NCI-H69 (cell line): ENCODE measurements at regions not wholly inside any gene's neighbourhood (a gene's known extent, or its start where the extent isn't known, plus 50 kb on each side); places are given as distances from the start of the nearest gene placed in this dataset.
"Not testable (repeated sequence)": the region's sequence is repeated elsewhere in the genome, so short reads cannot be mapped to it uniquely, and the experiment has no call there.

Experiments
- DNase-seq: peaks from one replicate; lab custom pipeline; 2025; lab: John Stamatoyannopoulos, UW

DNA sequence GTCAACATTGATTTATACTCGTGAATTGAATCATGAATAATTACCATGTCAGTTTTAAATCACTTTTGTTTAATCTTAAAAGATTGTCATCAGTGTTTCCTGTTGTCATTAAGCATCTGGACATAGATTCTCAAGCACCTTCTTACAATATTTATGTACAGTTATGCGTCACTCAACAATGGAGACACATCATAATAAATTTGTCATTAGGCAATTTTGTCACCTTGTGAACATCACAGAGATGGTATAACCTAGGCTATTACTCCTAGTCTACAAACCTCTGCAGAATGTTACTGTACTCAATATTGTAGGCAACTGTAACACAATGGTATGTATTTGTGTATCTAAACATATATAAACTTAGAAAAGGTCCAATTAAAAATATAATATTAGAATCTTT lies 2130.9 kb upstream of the PCDH20 start:
- no peak for DNase-seq

DNA sequence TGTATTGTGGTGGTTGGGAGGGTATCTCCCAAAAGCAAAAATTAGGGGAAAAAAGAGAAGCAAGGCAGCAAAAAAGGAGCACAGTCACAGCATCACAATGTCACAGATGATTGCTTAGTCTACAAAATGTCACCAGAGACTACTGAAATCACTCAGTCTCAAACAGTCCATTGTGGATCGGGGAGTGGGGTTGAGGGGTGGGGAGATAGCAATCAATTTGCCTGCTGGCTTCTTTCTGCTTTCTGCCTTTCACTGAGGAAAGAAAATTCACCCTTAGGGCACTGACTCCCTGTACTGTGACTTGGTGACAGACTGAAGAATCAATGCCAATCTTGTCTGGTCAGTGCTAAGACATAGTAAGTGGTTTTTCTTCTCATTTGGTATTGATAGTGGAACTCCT lies 2127.1 kb upstream of the PCDH20 start:
- DNase-seq: no peak

GRCh38 chr13:63541336-63541735 lies 2125.7 kb upstream of the PCDH20 start:
- DNase-seq: no peak

DNA sequence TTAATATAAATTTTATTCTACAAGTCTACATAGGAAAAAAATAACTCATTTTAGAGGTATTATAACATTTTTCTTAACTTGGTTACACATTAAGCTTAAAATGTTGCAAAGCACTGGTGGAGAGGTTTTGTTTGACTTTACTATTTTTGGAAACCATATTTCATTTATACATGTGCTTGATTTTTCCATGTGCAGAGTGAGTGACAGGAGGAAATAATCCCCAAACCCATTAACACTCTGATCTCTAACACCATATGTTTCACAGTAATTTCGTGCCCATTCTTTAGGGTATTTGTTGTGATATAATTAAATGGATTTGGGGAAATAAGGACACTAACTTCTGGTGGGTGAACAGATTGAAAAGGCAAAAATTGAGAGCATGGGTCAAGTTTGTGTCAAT lies 2124.4 kb upstream of the PCDH20 start:
- peak; percentile 21 for DNase-seq

DNA sequence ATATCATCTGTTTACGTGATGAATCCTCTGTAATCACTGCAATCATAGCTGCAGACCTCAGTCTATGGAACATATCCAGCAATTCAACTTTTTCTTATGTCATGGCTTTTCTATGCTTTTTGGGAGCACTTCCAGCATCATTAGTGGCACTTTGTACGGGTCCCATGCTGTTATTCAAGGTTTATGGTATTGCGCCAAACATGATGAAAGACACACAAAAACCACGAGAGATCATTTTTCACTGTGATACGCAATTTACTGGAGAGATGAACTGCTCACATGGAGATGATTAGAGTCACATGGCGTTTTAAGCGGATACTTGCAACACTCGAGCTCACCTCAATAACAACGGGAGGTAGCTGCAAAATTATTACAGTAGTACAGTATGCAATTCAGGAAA lies 2101.7 kb upstream of the PCDH20 start:
- peak; percentile 91 for DNase-seq

DNA sequence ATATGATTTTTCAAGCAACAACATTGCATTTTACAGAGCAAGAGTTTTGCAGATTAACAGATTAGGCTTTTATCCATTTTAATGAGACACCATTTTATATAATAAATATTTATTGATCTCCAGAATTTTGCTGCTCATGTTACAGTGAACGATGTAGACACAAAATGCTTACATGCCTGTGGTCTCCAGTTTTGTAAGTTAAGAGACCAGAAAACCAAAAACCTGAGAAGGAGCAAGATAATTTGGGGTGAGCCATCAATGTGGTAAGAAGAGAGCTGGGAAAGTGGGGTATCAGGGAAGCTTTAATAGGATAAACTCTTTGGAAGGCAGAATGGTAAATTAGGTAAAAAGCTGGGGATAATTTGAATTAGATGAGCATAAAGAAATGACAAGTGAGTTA lies 2100.5 kb upstream of the PCDH20 start:
- DNase-seq: no peak

- DNase-seq: peak; percentile 14
Observed at GRCh38 chr13:63514886-63515285, 2099.2 kb upstream of the PCDH20 start.

DNA sequence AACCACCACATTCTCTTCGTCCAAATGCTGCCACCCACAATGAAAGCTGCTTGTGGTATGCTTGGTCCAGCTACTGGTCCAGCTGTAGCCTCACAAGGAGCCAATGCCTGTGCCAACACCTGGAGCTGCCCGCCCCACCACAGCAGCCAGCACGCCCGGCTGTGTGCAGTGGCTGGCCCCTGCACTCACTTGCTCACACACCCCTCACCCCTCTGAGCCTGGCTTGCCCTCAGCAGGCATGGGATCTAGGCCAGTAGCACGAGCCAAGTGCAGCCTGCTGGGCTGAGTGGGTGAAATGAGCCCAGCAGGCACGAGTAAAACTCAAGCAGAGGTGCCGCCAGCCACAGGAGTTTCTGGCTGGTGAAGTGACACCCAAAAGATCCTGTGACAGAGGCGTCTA lies 2096.4 kb upstream of the PCDH20 start:
- DNase-seq: no peak

DNA sequence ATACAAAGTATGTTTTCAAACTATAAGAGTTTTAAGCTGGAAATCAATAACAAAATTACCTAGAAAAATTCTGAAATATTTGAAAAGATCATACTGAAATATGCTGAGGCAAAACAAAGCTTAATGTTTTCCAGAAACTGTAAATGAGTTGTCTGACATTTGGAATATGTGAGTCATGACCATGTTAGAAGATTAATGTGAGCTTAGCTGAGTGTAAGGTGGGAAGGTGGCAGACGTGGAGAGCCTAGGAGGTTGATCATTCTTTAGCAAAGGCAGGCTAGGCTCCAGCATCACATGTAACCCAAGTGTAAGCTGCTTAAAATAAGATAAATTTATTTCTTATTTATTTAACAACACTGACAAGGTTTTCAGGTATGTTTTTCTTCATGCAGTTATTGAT lies 2086.1 kb upstream of the PCDH20 start:
- no peak for DNase-seq

DNA sequence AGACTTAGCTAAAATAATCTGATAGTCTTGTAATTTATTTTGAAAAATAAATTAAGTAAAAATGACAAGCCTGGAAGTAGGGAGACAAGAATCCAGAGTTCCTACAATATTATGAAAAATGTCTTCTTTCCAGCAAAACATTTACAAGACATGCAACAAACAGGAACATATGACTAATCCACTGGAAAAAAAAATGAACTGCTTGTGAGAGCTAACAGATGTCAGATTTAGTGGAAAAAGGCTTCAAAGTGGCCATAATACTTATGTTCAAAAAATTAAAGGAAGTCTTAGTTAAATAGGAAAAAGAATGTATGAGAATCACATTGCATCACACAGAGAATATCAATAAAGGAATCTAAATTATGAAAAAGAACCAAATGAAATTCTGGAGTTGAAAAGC lies 2082.0 kb upstream of the PCDH20 start:
- no peak for DNase-seq

- DNase-seq: no peak
Observed at GRCh38 chr13:63492604-63493003, 2077.0 kb upstream of the PCDH20 start.

GRCh38 chr13:63490149-63490548 lies 2074.5 kb upstream of the PCDH20 start:
- DNase-seq: no peak

DNA sequence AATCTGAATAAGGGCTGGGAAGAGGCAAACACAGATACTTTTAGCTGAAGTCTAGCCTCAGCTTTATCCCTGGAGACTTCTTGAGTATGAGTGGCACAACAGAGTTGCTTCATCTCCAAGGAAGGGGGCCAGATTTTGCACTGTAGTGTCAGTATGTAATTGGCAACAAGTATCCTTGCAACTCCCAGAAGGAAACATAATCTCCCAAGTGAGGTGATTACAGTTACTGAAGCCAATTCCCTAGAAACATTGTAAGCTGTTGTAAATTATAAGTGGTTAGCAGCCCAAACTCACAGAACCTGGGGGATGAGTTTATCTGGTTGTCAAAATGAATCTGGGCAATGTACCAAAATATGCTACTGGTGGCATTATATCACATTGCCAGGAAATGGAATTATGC lies 2065.7 kb upstream of the PCDH20 start:
- peak; percentile 66 for DNase-seq

DNA sequence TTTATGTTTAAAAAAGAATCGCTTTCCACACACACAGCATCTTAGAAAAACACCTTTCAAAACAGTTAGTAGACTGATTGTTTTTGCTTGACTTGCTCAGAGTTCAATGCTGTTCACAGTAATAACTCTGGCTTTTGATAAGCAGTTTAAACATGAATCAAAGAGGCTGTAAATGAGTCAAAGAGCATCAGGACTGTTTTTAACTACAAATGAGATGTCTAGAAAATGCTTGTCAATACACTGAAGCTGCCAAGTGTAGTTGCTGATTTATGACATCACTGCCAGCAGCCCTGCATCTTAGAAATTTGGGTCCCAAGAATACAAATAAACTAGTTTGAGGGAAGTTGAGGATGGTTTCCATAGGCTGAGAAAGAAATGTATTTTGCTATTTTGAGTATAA lies 2057.1 kb upstream of the PCDH20 start:
- no peak for DNase-seq

DNA sequence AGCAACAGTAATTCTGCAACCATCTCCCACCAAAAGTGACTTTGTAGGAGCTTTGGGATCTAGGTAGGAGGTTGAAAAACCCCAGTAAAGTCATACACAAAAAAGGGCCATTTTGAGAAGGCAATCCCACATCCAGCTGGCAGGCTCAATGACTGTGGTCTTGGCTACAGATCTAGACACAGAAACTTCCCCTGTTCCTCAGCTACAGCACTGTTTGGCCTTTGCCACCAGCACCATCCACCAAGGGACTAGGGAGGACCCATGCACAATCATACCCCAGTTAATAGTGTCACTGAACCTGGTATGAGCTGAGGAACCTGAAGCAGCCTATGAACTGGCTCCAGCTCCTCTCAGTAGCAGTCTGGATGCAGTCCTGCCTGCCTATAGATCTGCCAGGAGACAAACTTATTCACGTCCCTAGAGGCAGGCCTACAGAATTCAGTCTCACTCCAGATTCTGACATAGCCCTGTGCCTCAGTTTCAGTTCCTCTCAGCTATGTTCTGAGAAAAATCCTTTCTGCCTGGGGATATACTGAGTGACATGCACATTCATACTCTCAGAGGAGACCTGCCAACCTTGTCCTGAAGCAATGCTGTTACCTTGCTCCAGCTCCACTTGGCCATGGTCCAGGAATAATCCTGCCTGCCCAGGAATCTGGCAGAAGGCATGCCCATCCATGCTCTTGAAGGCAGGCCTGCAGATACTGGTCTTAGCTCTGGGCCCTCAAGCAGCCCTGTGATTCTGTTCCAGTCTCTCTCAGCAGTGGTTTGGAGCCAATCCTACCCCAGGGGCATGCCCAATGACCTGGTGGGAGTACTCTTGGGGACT lies 2048.3 kb upstream of the PCDH20 start:
- no peak for DNase-seq

- DNase-seq: no peak
Observed at GRCh38 chr13:63460462-63461090, 2044.9 kb upstream of the PCDH20 start.

GRCh38 chr13:63457186-63457585 lies 2041.5 kb upstream of the PCDH20 start:
- no peak for DNase-seq

GRCh38 chr13:63455938-63456337 lies 2040.3 kb upstream of the PCDH20 start:
- DNase-seq: peak; percentile 43

GRCh38 chr13:63449550-63449949 lies 2033.9 kb upstream of the PCDH20 start:
- peak; percentile 96 for DNase-seq

DNA sequence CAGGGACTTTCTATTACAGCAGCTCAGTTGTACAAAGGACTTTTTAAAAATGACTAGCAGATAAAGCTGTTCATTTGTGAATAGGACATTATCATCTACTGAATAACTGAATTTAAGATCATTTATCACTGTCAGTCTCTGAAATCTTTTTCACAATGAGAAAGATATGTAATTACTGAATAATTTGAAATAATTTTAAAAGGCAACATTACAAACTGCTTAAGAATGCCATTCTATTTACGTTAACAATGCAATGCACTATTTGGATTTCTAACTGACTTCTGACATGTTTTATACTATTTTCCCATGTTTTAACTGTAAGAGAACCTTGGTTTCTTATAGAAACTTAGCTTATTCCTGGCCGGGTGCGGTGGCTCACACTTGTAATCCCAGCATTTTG lies 2033.0 kb upstream of the PCDH20 start:
- no peak for DNase-seq

DNA sequence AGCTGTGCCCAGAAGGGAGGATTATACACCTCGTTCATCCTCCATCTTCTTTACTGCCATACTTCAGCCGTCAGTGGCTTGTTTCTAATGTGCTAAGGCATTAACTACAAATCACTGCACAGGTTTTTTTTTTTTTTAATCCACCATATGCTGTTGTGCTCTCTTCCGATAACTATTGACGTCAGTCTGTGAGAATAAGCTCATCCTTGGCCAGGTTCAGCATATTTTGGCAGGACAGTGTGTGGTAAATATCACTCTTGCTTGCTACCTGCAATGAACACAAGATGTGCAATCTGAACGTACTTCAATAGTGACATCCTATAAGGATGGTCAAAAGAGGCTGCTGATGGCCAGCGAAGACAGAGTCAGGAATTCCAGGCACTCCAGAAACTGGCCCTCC lies 2030.7 kb upstream of the PCDH20 start:
- no peak for DNase-seq

DNA sequence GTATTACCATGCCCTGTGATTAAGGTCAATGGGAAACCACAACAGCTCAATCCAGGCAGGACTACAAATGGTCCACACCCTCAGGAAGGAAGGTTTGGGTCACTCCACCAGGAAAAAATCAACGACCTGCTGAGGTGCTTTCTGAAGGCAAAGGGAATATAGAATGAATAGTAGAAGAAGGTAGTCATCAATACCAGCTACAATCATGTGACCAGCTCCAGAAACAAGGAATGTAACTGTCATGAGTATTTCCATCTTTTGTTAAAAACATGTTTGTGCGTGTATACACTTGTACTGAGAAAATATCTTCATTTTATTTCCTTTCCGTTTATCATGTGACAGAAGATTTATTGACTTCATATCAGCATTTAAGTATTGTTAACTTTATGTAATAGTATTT lies 2028.6 kb upstream of the PCDH20 start:
- not testable (repeated sequence) for DNase-seq

DNA sequence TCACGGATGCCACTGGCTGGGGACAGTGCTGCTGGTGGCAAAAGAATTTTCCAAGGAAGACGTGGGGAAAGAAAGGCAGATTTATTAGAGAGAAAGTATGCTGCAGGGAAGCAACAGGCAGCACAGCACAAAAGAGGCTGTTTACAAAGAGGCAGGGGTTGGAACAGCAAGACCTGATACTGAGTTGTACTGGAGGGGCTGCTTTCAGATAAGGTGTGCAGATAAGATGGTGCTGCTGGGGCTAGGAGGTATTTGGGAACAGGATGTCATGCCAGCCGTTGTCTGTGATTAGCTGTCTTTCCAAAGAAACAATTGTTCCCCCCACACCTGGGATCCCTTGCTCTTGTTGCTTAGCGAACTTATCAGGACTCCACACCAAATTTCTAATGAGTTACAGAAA lies 2023.3 kb upstream of the PCDH20 start:
- no peak for DNase-seq

DNA sequence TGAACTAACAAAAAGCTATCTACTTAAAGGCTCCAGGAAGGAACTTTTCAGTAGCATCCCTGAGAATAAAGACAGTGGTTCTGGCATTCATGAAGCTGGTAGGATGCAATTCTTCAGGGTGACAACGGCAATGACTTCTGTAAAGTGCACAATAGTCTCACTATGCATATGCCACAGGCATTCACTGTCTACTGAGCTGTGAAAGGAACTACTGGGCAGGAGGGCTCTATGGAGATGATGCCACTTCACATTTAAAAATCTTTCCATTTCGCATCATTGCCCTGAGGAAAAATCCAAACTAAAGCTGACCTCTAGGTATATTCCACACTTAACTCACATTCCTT lies 2020.6 kb upstream of the PCDH20 start:
- no peak for DNase-seq
